22Rv1 (cell line): ENCODE measurements at regions not wholly inside any gene's neighbourhood (a gene's known extent, or its start where the extent isn't known, plus 50 kb on each side); places are given as distances from the start of the nearest gene placed in this dataset.

Experiments used
- CTCF ChIP-seq: fragments of 450-650 bp; IDR thresholded peaks from 2 replicates; pipeline ENCODE4 v1.5.1; 2017; ENCODE audit warnings: mild to moderate bottlenecking
- ZFX ChIP-seq: fragments of 450-650 bp; IDR thresholded peaks from 2 replicates; pipeline ENCODE4 v1.6.1; 2017; ENCODE audit warnings: antibody characterized with exemption, borderline replicate concordance

GRCh38 chr5:88509403-88509802, 240.8 kb upstream of the TMEM161B start:
- no peak for TF ChIP-seq CTCF
- no peak for TF ChIP-seq ZFX
